Erythroblast (primary cell): ENCODE measurements at regions not wholly inside any gene's neighbourhood (a gene's known extent, or its start where the extent isn't known, plus 50 kb on each side); places are given as distances from the start of the nearest gene placed in this dataset.
"Not testable (repeated sequence)": the region's sequence is repeated elsewhere in the genome, so short reads cannot be mapped to it uniquely, and the experiment has no call there.

Experiments used
- GATA1 ChIP-seq: IDR thresholded peaks from 2 replicates; pipeline ENCODE4 v1.6.1; 2011; ENCODE audit warnings: low read depth, mild to moderate bottlenecking, control low read depth, low read length, moderate library complexity
- POLR2A ChIP-seq: IDR thresholded peaks from 2 replicates; pipeline ENCODE4 v1.6.1; 2011; ENCODE audit warnings: mild to moderate bottlenecking, low read length

- not testable (repeated sequence) for TF ChIP-seq POLR2A, GATA1
Observed at GRCh38 chr1:229151412-229151811, 119.5 kb upstream of the RAB4A start.
